A549 (cell line): ENCODE measurements at regions not wholly inside any gene's neighbourhood (a gene's known extent, or its start where the extent isn't known, plus 50 kb on each side); places are given as distances from the start of the nearest gene placed in this dataset.

ENCODE experiments used
- CHD2 ChIP-seq: fragments of 150-350 bp; IDR thresholded peaks from 2 replicates; pipeline ENCODE4 v1.6.1; 2014; ENCODE audit warnings: low read length; ENCODE audit not compliant: partially characterized antibody
- EP300 ChIP-seq, 2 experiments: fragments of >200 bp; sonication (Bioruptor Twin); formaldehyde crosslinking; IDR thresholded peaks; 2 replicates in 1 of 2; 3 replicates in 1 of 2; pipeline ENCODE4 v1.6.1; 2016 to 2017
- KDM1A ChIP-seq: fragments of 200-600 bp; sonication (generic); IDR thresholded peaks from 2 replicates; pipeline ENCODE4 v1.6.1; 2016; ENCODE audit warnings: low read depth, mild to moderate bottlenecking
- MYC ChIP-seq: IDR thresholded peaks from 2 replicates; pipeline ENCODE4 v1.6.1; 2012; ENCODE audit warnings: mild to moderate bottlenecking, inconsistent platforms, low read length, improper control_type of control experiment, borderline replicate concordance
- POLR2A ChIP-seq: IDR thresholded peaks from 2 replicates; pipeline ENCODE4 v1.6.1; 2012; ENCODE audit warnings: mild to moderate bottlenecking, low read length
- SREBF2 ChIP-seq: fragments of 450-650 bp; IDR thresholded peaks from 2 replicates; pipeline ENCODE4 v1.6.1; 2014; ENCODE audit warnings: mild to moderate bottlenecking, moderate library complexity
- TFCP2L1 ChIP-seq: fragments of 250-450 bp; sonication (Bioruptor Pico); IDR thresholded peaks from 2 replicates; pipeline ENCODE4 v1.5.0; 2021; ENCODE audit warnings: mild to moderate bottlenecking
- ZC3H11A ChIP-seq: fragments of 450-650 bp; IDR thresholded peaks from 2 replicates; pipeline ENCODE4 v1.6.1; 2014; ENCODE audit warnings: antibody characterized with exemption, mild to moderate bottlenecking
- TF ChIP-seq, protein P1 (sequence below): fragments of >200 bp; sonication (Bioruptor Twin); formaldehyde crosslinking; IDR thresholded peaks from 3 replicates; pipeline ENCODE4 v1.5.1; 2016
- TF ChIP-seq, protein P2 (sequence below): IDR thresholded peaks from 2 replicates; pipeline ENCODE4 v1.6.1; 2012

DNA sequence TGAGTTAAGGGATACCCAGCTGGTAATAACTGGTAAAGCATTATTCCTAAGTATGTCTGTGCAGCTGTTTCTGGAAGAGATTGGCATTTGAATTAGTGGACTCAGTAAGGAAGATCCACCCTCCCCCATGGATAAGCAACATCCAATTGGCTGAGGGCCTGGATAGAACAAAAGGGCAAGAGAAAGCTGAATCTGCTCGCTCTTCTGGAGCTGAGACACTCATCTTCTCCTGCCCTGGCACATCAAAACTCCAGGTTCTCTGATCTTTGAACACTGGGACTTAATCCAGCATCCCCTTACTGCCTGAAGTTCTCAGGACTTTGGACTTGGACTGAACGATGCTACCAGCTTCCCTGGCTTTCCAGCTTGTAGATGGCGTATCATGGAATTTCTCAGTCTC, 63.1 kb upstream of the CNOT2 start:
- TF ChIP-seq CHD2 (no peak), ZC3H11A (no peak), POLR2A (no peak), TFCP2L1 (CRISPR knock-in tag) (no peak), KDM1A (no peak), MYC (no peak), SREBF2 (no peak), EP300 (IDR thresholded peaks at IDR 0.05) (no peak)
- TF ChIP-seq, protein P1, sequence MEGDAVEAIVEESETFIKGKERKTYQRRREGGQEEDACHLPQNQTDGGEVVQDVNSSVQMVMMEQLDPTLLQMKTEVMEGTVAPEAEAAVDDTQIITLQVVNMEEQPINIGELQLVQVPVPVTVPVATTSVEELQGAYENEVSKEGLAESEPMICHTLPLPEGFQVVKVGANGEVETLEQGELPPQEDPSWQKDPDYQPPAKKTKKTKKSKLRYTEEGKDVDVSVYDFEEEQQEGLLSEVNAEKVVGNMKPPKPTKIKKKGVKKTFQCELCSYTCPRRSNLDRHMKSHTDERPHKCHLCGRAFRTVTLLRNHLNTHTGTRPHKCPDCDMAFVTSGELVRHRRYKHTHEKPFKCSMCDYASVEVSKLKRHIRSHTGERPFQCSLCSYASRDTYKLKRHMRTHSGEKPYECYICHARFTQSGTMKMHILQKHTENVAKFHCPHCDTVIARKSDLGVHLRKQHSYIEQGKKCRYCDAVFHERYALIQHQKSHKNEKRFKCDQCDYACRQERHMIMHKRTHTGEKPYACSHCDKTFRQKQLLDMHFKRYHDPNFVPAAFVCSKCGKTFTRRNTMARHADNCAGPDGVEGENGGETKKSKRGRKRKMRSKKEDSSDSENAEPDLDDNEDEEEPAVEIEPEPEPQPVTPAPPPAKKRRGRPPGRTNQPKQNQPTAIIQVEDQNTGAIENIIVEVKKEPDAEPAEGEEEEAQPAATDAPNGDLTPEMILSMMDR: no peak
- TF ChIP-seq, protein P2, sequence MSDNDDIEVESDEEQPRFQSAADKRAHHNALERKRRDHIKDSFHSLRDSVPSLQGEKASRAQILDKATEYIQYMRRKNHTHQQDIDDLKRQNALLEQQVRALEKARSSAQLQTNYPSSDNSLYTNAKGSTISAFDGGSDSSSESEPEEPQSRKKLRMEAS: no peak
